ENCODE measurements at regions not wholly inside any gene's neighbourhood (a gene's known extent, or its start where the extent isn't known, plus 50 kb on each side); places are given as distances from the start of the nearest gene placed in this dataset.

DNA sequence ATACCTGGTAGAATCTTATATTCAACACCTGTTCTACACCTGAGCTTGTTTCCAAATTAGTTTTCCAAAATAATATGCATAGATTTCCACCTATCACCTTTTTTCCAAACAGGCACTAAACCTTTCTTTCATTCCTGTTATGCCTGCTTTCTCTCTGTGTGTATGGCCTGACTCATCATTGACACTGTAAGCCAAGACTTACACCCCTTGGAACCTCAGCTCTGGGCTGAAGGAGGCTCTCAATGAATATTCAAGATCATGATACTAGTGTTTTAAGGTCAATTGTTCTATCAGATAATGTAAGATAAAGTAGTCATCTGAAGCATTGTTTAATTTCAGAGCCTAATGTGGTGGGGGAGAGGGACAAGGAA is 1193.3 kb downstream of the FLRT2 start:
- Histone ChIP-seq H3K27me3 (ENCODE audit: control insufficient read depth, insufficient read depth, low read length) (no peaks in the 10 kb centered on the region), H3K4me3 (ENCODE audit: low read depth, low read length) (no peak overlapping the region), H3K36me3 (ENCODE audit: control insufficient read depth, insufficient read depth, low read length) (no peaks in the 10 kb centered on the region)
- TF ChIP-seq, protein P1, sequence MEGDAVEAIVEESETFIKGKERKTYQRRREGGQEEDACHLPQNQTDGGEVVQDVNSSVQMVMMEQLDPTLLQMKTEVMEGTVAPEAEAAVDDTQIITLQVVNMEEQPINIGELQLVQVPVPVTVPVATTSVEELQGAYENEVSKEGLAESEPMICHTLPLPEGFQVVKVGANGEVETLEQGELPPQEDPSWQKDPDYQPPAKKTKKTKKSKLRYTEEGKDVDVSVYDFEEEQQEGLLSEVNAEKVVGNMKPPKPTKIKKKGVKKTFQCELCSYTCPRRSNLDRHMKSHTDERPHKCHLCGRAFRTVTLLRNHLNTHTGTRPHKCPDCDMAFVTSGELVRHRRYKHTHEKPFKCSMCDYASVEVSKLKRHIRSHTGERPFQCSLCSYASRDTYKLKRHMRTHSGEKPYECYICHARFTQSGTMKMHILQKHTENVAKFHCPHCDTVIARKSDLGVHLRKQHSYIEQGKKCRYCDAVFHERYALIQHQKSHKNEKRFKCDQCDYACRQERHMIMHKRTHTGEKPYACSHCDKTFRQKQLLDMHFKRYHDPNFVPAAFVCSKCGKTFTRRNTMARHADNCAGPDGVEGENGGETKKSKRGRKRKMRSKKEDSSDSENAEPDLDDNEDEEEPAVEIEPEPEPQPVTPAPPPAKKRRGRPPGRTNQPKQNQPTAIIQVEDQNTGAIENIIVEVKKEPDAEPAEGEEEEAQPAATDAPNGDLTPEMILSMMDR (IDR thresholded peaks at IDR 0.05; ENCODE audit: insufficient read depth, low read length, poor library complexity, severe bottlenecking), result no peak
- peak; percentile 5 for DNase-seq (ENCODE audit: low read depth)

GRCh38 chr14:86722612-86723253 is 1192.8 kb downstream of the FLRT2 start:
- TF ChIP-seq, protein P1 (IDR thresholded peaks at IDR 0.05; ENCODE audit: insufficient read depth, low read length, poor library complexity, severe bottlenecking), result no peak
- no peak overlapping the region for H3K4me3 ChIP-seq (ENCODE audit: low read depth, low read length)
- no peaks in the 10 kb centered on the region for H3K36me3 ChIP-seq (ENCODE audit: control insufficient read depth, insufficient read depth, low read length)
- DNase-seq (ENCODE audit: low read depth), result no peak
- H3K27me3 ChIP-seq (ENCODE audit: control insufficient read depth, insufficient read depth, low read length), result no peaks in the 10 kb centered on the region

GRCh38 chr14:86714575-86714974 is 1184.6 kb downstream of the FLRT2 start:
- Histone ChIP-seq H3K36me3 (ENCODE audit: control insufficient read depth, insufficient read depth, low read length) (no peaks in the 10 kb centered on the region), H3K27me3 (ENCODE audit: control insufficient read depth, insufficient read depth, low read length) (no peaks in the 10 kb centered on the region), H3K4me3 (ENCODE audit: low read depth, low read length) (no peak overlapping the region)
- TF ChIP-seq, protein P1 (IDR thresholded peaks at IDR 0.05; ENCODE audit: insufficient read depth, low read length, poor library complexity, severe bottlenecking), result no peak
- DNase-seq (ENCODE audit: low read depth), result no peak

DNA sequence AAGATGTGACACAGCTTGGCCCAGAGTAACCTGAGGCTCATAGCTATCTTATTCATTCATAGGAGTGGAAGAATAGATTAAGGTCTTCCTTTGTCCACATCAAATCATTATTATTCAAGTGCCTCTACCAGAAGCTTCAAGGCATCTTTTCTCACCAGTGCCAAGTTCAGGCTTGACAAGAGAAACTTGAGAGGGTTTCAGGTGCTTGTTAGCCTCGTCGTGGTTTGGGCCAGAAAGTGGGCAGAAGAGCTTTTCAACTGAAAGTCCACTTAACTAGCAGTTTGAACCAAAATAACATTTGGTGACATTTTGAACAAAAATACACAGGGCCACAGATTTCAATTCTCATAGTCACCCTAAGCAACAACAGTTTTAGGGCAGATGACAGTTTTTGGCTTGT is 1184.2 kb downstream of the FLRT2 start:
- H3K4me3 ChIP-seq (ENCODE audit: low read depth, low read length), result no peak overlapping the region
- TF ChIP-seq, protein P1 (IDR thresholded peaks at IDR 0.05; ENCODE audit: insufficient read depth, low read length, poor library complexity, severe bottlenecking), result no peak
- no peaks in the 10 kb centered on the region for H3K36me3 ChIP-seq (ENCODE audit: control insufficient read depth, insufficient read depth, low read length)
- DNase-seq (ENCODE audit: low read depth), result no peak
- no peaks in the 10 kb centered on the region for H3K27me3 ChIP-seq (ENCODE audit: control insufficient read depth, insufficient read depth, low read length)

DNA sequence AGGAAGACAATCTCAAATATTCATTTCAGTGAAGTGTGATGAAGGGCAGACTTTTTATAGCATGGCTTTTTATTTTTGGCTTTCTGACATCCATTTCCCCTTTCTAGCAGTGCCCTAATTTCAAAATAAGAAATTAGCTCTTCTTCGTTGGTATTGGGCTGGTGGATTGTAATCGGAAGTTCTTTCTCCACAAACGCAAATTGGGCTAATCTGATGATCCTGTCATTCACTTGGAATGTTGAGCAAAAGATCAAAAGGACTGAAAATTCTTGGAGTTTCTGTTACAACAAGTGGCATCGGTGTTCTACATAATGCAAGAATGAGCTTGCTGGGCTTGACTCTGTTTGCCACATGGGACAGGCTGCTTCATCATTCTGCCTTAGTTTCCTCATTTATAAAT is 1182.8 kb downstream of the FLRT2 start:
- no peak for DNase-seq (ENCODE audit: low read depth)
- H3K27me3 ChIP-seq (ENCODE audit: control insufficient read depth, insufficient read depth, low read length), result no peaks in the 10 kb centered on the region
- TF ChIP-seq, protein P1 (IDR thresholded peaks at IDR 0.05; ENCODE audit: insufficient read depth, low read length, poor library complexity, severe bottlenecking), result no peak
- no peak overlapping the region for H3K4me3 ChIP-seq (ENCODE audit: low read depth, low read length)
- H3K36me3 ChIP-seq (ENCODE audit: control insufficient read depth, insufficient read depth, low read length), result no peaks in the 10 kb centered on the region

- Histone ChIP-seq H3K36me3 (ENCODE audit: control insufficient read depth, insufficient read depth, low read length) (no peaks in the 10 kb centered on the region), H3K4me3 (ENCODE audit: low read depth, low read length) (no peak overlapping the region), H3K27me3 (ENCODE audit: control insufficient read depth, insufficient read depth, low read length) (no peaks in the 10 kb centered on the region)
- TF ChIP-seq, protein P1 (IDR thresholded peaks at IDR 0.05; ENCODE audit: insufficient read depth, low read length, poor library complexity, severe bottlenecking), result no peak
- no peak for DNase-seq (ENCODE audit: low read depth)
Observed at GRCh38 chr14:86712176-86712575, 1182.2 kb downstream of the FLRT2 start.

All from kidney epithelial cell (primary cell).